GM19023 (cell line): ENCODE measurements at regions not wholly inside any gene's neighbourhood (a gene's known extent, or its start where the extent isn't known, plus 50 kb on each side); places are given as distances from the start of the nearest gene placed in this dataset.
A peak's percentile ranks its signal among the peaks of the same experiment; 100 is the strongest.
"Not testable (repeated sequence)": the region's sequence is repeated elsewhere in the genome, so short reads cannot be mapped to it uniquely, and the experiment has no call there.

Source experiments
- ATAC-seq: cut with Tn5 transposase; IDR thresholded peaks from one replicate; pipeline ENCODE4 v1.9.1; 2021; ENCODE audit warnings: mild to moderate bottlenecking, moderate library complexity; ENCODE audit not compliant: unreplicated experiment

DNA sequence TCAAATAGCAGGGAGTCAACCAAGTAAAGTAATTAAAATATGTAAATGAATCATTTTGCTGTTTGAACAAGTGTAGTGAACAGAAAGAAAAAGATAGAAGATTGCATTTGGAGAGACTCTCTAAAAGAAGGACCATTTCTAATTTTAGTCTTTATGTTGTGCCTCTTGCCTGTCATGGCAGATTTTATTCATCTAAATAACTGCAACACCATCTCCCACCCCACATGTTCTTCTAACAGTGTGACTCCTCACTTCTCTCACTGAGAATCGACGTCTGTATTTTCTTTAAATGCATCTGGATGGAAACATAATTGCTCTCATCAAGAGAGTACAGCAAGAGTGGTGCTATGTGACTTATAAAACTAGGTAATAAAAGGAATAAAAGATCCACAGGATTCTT lies 439.9 kb upstream of the GBE1 start:
- no peak for ATAC-seq

DNA sequence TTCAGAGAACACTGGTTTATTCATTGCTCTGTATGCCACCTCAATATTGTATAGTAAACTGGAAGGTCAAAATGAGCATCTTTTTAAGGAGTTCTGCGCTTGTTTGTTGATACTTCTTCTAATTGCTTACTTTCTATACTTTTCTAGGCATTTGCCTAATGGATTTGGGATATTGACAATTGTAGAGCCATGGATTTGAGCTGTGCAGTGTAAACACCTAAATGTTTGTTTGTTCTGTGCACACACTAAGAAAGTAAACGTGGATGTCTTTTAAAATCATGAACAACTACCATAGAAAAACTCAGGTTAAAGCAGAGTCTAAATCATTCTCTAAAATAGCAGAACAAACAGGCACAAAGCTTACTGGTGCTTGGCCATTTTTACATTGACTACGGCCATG lies 436.6 kb upstream of the GBE1 start:
- no peak for ATAC-seq

DNA sequence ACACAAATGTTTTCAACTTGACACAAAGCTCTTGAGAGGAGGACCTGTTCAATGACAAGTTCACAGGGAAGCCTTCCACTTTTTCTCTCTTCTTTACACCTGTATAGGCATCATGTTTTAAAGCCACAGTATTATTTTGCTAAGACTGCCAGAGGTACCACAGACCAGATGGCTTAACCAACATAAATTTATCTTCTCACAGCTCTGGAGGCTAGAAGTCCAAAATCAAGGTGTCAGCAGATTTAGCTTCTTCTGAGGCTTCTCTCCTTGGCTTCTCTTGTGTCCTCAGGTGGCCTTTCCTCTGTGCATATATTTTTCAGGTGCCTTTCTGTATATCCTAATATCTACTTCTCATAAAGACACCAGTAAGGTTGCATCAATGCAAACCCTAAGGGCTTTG lies 435.2 kb upstream of the GBE1 start:
- no peak for ATAC-seq

DNA sequence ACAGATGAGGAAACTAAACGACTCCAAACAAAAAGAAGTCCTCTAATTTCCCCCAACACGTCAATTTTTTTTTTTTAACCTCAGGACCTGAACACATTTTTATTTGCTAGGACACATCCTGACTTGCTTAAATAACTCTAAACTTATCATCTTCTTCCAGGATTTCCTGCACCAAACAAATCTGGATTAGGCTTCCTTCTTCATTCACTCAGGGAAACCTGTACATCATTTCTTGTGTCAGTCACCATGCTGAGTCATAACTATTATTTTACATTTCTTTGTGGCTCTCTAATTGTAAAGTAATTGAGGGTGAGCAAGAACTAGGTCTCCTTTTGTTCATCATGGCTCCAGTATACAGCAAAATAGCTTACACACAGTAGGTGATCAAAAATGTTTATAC lies 433.4 kb upstream of the GBE1 start:
- no peak for ATAC-seq

DNA sequence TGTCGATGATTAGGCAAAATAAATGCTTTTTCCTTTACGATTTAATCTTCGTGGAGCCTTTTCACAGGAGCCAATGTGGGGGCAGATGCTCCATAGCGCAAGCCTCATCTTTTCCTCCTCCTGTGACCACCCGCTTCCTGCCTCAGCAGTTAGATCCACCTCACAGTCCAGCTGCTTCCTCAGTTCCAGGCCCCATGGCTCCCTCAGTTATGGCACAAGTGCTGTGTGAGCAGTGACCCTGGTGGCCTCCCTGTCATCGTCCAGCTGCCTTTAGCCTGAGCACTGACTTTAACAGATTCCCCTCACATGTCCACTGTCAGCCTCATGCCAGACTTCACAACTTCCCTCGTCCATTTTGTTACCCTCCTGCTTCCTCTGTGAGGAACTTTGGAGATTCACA lies 424.6 kb upstream of the GBE1 start:
- no peak for ATAC-seq

DNA sequence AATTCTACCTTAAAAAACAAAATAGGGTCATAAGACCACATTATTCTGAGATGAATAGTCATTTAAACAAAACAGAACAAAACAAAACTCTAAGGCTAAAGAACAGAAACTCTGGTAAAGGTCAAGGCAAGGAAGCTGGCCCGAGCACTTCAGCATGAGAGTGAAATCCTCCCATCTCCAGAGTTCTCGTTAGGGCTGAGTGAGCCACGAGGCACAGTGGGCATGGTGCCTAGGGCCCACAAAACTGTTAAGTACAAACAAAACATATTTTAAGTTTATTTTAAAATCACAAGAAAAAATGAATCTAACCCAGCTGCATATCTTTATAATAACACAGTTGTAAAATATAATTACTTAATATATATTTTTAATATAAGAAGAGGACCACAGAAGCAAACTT lies 417.8 kb upstream of the GBE1 start:
- ATAC-seq = no peak

DNA sequence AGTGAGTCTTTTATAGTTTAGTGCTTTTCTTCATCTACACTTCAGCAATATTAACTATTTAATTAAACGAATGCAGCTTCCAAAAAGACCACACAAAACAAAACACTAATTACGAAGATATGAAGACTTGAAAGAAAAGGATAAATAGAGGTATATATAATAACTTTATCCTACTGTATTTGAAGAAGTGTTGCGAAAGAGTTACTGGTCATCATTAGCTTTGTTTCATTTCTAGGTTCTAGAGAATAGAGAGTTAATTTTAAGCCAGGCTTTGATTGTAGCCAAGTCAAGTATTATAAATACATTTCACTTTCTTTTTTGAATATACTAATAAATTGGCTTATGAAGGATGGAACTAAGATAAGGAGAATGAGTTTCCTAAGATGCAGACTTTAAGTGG lies 416.8 kb upstream of the GBE1 start:
- no peak for ATAC-seq

DNA sequence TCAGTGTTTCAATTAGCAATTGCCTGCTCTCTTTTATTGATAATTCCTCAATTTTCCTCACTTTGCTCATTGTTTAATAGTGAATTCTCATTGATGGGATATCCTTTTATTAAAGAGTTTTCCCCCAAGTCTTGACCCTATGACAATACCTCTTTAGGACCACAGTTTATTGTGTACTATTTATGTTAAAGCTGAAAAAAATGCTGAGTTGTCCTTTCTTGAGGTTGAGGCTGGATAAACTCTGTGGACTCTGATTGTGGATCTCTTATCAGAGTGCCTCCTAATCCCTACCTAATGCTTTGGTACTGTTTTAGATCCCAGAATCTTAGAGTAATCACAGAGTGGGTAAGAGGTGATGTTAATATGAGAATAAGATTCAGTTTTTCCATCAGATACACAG lies 416.3 kb upstream of the GBE1 start:
- no peak for ATAC-seq

DNA sequence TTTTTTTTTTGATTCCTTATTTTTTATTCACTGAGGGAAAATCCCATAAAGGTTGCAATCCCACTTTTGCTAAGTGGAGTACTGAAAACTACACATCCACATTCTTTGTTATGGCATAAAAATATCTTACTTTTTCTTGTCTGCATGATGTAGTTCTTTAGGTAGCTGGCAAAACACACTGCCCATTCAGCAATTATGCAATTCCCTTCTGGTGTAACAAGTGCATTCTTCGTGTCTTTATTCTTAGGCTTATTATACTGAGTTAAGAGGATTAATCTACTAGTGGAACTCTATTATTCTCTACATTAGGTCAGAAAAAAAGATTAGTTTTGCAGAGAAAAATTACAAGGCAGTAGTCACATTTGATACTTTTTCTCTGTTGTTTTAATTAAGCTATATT lies 403.8 kb upstream of the GBE1 start:
- ATAC-seq = no peak

DNA sequence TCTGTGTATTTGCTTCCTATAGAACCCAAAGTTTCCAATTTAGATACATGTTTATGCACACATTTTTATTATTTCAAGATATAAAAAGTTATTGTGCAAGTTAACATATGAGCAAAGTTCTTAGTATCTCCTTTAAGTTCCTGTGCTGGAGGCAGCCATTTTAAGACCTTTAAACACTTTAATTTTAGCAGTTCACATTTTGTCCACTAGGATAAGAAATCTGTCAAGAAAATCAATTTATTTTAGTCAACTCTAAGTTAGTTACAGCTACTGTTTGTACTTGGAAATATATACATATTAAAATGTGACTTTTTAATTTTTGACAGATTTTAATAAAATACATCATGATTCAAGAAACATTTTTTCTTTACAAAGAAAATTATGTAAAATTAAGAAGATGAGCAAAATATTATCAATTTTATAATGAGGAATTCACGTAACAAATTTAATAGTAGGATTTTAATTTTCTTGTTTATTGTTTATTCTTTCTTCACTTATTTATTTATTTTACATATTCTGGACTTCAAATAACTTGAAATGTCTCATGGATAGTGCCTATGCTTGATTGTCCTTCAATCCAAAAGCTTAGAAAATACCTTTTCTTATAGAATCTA lies 402.6 kb upstream of the GBE1 start:
- no peak for ATAC-seq

DNA sequence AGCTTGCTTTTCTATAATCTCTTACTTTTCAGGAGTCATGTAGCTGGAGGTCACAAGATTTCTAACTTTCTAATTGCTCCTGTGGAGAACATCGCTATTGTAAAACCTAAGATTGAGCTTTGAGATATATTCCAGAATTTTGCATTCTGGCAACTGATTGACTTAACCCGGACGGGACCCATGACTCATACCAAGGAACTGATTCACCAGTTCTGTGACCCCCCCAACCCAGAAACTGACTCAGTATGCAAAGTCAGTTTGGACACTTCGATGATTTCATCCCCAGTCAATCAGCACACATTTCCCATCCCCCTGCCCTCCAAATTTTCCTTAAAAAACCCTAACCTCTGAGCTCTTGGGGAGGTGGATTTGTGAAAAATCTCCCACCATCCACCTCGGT lies 396.5 kb upstream of the GBE1 start:
- ATAC-seq = no peak

DNA sequence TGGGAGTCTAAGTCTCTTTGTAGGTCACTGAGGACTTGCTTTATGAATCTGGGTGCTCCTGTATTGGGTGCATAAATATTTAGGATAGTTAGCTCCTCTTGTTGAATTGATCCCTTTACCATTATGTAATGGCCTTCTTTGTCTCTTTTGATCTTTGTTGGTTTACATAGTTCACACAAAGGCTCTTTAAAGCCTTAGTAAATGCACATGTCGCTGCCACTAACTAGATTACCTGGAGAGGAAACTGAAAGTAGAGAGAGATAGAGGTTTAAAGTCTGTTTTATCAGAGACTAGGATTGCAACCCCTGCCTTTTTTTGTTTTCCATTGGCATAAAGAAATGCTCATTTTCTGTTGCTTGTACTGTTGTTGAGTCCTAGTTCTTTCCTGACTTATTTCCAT lies 392.4 kb upstream of the GBE1 start:
- not testable (repeated sequence) for ATAC-seq

DNA sequence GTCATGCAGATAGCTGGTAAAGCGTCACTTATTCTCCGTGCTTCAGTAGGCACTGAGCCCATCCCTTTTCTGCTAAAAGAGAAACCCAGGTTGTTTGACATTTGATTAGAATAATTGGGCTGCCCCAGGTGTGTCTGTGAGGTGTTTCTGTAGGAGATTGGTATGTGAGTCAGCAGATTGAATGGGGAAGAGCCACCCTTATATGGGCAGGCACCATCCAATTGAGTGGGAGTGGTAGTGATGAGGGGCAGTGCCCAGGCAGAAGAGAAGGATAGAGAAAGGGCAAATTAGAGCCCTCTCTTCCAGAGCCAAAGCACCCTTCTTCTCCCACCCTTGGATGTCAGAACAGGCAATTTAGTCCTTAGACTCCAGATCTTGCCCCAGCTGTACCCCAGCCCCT lies 384.3 kb upstream of the GBE1 start:
- ATAC-seq = no peak

DNA sequence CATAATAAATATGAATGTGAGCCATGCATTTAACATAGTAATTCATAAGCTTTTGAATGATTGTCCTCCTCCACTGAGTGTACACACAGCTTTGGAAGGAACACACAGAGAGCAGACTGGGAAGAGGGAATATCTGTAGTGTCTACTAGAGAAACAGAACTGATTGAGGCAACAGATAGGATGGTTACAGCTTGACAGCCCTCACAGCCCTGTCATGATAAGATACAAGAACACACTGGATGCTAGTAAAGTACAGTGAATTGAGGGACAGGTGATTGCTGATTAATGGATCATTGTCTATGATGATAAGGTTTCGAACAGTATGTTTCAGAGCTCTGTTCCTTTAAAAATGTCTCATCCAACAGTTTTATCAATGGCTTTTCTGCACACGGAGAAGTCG lies 383.4 kb upstream of the GBE1 start:
- no peak for ATAC-seq

DNA sequence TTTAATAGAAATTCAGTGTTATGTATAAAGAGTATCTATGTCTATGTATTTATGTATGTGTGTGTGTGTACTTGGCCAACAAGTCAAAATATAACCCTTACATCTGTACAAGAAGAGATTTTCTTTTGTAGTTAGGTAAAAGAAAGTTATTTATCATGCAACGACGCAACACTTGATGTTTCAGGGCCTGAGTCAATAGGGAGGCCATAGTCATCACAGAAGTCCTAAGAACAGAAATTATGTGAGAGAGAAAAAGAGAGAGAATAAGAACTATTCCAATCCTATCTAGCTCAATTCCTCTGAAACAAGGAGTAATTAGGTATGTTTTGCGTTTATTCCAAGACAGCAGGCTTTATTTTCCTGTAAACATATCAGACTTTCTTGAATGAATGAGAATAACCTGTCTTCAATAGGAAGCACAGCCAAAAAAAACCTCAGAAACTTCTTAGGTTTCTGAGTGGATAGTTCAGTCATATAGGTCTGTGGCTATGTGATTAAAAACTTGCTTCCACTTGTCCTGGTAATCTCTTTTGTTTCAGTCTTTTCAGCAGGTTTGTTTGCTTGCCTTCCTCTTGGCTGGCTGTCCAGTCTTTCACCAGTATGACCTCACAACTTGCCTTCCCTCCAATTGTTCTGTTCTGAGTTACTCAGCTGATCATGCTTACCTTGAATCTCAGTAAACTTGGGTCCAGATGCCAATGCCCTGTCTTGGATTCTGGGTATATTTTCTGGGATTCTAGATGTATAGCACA lies 382.4 kb upstream of the GBE1 start:
- no peak for ATAC-seq

DNA sequence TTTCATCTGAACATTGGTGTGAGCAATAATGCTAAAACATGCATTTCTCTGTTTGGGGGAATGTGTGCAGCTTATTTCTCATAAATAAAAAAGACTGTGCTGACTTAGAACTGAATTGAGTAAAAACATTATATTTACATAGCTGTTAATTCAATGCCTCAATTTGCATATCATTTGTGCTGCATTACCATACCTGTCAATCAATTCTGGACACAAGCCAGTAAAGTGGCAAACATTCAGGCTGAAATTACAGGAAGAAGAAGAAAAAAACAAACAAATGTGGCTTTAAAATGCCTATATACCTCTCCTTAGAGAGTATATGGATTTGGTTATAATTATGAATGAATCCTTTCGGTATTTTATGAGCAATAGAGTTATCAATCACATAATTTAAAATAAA lies 380.1 kb upstream of the GBE1 start:
- ATAC-seq = no peak

DNA sequence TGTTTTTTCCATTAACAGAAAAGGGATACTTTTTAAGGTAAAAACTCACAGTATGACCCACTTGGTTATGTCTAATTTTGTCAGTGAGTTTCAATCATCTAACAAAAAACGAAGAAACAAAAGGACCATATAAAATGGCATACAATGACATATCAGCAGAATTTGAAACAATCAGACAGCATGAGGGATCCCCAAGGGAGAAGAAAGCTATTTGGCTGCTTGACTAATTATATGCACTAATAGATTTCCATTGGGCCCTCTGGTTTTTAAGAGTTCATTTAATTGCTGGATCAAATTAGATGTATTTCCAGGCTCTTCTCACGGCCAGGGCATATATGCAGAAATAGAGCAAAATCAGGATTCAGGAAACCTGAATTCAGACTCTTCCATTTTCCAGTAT lies 376.4 kb upstream of the GBE1 start:
- no peak for ATAC-seq

DNA sequence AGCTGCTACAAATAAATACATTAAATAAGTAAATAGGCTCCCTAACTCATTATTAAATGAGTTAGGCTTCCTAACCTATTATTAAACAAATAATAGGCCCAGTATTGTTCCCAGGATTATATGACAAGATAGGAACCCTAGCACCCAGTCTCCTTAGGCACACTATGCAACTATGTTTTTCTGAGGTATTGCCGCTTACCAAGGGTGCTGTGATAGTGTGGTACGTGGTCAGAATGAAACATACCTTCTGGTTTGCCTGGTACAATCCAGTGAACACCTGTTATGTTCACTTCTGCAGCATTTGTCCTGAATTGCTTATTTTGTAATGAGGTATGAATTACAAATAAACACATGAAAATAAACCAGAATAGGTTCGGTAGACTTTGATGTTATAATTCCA lies 375.6 kb upstream of the GBE1 start:
- no peak for ATAC-seq

DNA sequence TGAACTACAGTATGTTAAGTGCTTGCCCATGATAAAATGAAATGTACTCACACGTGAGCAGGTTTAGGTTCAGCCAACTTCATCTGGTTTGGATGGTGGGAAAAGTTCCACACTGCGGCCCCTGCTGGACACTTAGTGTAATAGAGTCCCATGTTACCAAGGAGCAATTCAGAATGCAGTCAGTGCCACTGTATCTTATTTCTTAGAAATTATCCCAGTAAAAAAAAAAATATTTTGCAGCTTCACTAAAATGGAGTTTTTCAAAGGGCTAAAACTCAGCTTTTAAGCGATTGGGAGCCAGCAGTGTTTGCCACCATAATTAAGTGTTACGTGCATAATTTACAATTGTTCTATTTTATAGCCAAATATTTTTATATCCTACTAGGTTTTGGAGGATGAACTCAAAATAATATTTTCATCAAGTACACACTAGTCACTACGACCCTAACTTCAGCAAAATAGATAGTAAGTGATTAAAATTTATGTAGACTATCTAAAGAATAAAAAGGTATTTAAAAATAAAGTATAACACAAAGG lies 371.7 kb upstream of the GBE1 start:
- ATAC-seq = peak; percentile 92

DNA sequence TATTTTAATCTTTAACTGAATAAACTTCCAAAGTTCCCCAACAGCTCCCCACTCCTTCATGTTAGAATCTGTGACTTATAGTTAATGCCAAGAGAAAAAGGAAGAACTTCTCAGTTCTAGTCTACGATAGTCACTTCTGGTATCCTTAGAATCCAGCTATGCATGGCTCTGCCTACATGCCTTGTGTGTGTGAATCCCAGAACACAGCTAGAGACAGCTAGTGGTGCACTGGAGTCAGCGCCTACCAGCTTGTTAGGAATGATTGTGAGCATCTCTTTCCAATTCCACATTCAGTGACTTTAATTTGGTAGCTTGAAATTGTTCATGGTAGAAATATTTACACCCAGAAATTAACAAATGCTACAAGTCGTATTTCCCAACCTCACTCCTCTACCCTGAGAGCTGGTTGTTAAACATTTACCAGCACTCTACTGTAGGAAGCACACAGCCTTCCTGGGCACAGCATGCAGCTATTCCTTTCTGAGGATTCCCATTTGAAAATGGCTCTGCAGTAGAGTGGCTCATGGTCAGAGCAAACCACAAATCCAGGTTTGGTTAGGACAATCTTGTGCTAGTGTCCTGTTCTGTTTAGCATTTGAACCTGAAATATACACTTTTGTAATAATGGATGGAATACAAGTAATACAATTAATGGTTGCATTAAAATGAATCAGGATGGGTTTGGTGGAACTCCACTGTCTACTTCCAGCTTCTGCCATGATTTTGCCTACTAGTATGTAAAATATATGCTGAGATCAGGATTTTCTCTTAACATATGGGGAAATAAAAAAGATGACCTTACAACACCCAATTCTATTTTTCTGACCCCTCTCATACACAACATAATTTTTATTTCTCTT lies 371.0 kb upstream of the GBE1 start:
- no peak for ATAC-seq

DNA sequence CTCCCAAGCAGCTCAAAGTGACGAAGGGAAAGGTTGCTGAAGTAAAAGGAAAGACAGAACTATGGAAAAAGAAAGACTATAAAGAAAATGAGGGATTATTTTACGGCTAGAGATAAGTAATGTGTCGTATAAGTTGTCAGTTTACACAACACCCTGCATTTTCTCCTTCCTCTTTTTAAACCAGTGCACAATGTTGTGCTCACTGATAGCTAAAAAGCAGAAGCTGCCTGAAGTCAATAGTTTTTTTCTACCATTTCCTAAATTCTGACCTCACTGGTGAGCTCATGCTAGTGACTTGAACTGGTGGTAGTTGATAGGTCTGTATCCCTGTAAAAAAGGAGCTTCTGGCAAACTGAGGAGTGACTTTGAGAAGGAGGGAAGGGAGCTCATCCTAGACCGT lies 368.6 kb upstream of the GBE1 start:
- no peak for ATAC-seq
